Endothelial cell of umbilical vein (primary cell): ENCODE measurements at regions not wholly inside any gene's neighbourhood (a gene's known extent, or its start where the extent isn't known, plus 50 kb on each side); places are given as distances from the start of the nearest gene placed in this dataset.

Experiments used
- CTCF ChIP-seq, 2 donors: IDR thresholded peaks; 1 replicate in 1 of 2; 2 replicates in 1 of 2; pipeline ENCODE4 v1.5.1; 2011; ENCODE audit warnings: low read length in 2 of 2, mild to moderate bottlenecking in 2 of 2, moderate library complexity in 2 of 2, control low read depth in 1 of 2, inconsistent platforms in 1 of 2, low read depth in 1 of 2; ENCODE audit not compliant: insufficient read depth in 1 of 2; ENCODE audit errors: extremely low read depth in 1 of 2
- EZH2 ChIP-seq: IDR thresholded peaks from 2 replicates; pipeline ENCODE4 v1.6.1; 2012; ENCODE audit warnings: borderline replicate concordance, low read depth, mild to moderate bottlenecking, moderate library complexity, low read length, inconsistent platforms; ENCODE audit not compliant: severe bottlenecking
- MAX ChIP-seq: IDR thresholded peaks from 2 replicates; pipeline ENCODE4 v1.6.1; 2011; ENCODE audit not compliant: insufficient read depth, insufficient read length
- POLR2A ChIP-seq: IDR thresholded peaks from 2 replicates; pipeline ENCODE4 v1.6.1; 2012; ENCODE audit warnings: low read depth, mild to moderate bottlenecking, control low read depth, low read length

GRCh38 chr10:121096617-121097431 lies 245.7 kb downstream of the WDR11 start:
- TF ChIP-seq CTCF (IDR thresholded peaks at IDR 0.05; ENCODE audit: extremely low read depth in 1 of 2, insufficient read depth in 1 of 2, low read depth in 1 of 2, low read length in 2 of 2) (no peak), MAX (no peak), POLR2A (no peak), EZH2 (no peak)
